Smooth muscle cell (in vitro differentiated cells): ENCODE measurements at regions not wholly inside any gene's neighbourhood (a gene's known extent, or its start where the extent isn't known, plus 50 kb on each side); places are given as distances from the start of the nearest gene placed in this dataset.

Source experiments
- DNase-seq: peaks from one replicate; lab custom pipeline; 2025; ENCODE audit not compliant: unreplicated experiment; lab: John Stamatoyannopoulos, UW
- H2AFZ ChIP-seq: fragments of 200-600 bp; sonication (generic); 2 replicates; pipeline ENCODE4 v1.6.0; 2016; ENCODE audit warnings: antibody characterized with exemption, low read depth, mild to moderate bottlenecking
- H3F3A ChIP-seq: fragments of 200-600 bp; sonication (generic); 2 replicates; pipeline ENCODE4 v1.6.0; 2017; ENCODE audit warnings: antibody characterized with exemption, low read depth
- H3K27ac ChIP-seq: fragments of 200-600 bp; sonication (generic); 2 replicates; pipeline ENCODE4 v1.5.1; 2016; ENCODE audit warnings: low read depth, mild to moderate bottlenecking
- H3K27me3 ChIP-seq: fragments of 200-600 bp; sonication (generic); 2 replicates; pipeline ENCODE4 v1.6.1; 2016; ENCODE audit warnings: low read depth, mild to moderate bottlenecking
- H3K36me3 ChIP-seq: fragments of 200-600 bp; sonication (generic); 2 replicates; pipeline ENCODE4 v1.5.1; 2016; ENCODE audit warnings: low read depth
- H3K4me1 ChIP-seq: fragments of 200-600 bp; sonication (generic); 2 replicates; pipeline ENCODE4 v1.5.1; 2016; ENCODE audit warnings: low read depth
- H3K4me2 ChIP-seq: fragments of 200-600 bp; sonication (generic); 2 replicates; pipeline ENCODE4 v1.6.0; 2016; ENCODE audit warnings: mild to moderate bottlenecking
- H3K4me3 ChIP-seq: fragments of 200-600 bp; sonication (generic); 2 replicates; pipeline ENCODE4 v1.5.1; 2016; ENCODE audit warnings: mild to moderate bottlenecking
- H3K79me2 ChIP-seq: fragments of 200-600 bp; sonication (generic); 2 replicates; pipeline ENCODE4 v1.6.0; 2016; ENCODE audit warnings: low read depth, mild to moderate bottlenecking
- H3K9ac ChIP-seq: fragments of 200-600 bp; sonication (generic); 2 replicates; pipeline ENCODE4 v1.6.0; 2016; ENCODE audit warnings: low read depth
- H3K9me3 ChIP-seq: fragments of 200-600 bp; sonication (generic); replicated peaks from 2 replicates; pipeline ENCODE4 v1.5.1; 2016; ENCODE audit warnings: low read depth
- H4K20me1 ChIP-seq: fragments of 200-600 bp; sonication (generic); 2 replicates; pipeline ENCODE4 v1.6.0; 2016; ENCODE audit warnings: low read depth
- CTCF ChIP-seq: fragments of 200-600 bp; sonication (generic); IDR thresholded peaks from 2 replicates; pipeline ENCODE4 v1.5.1; 2017; ENCODE audit warnings: borderline replicate concordance, mild to moderate bottlenecking, antibody characterized with exemption; ENCODE audit not compliant: insufficient read depth, poor library complexity, severe bottlenecking
- WGBS: methylation state at CpG from one replicate; pipeline ENCODE4 v1.1.7; 2016; ENCODE audit warnings: low lambda C conversion rate; 5-methylcytosine and 5-hydroxymethylcytosine counted together

GRCh38 chr2:22198381-22199283 lies 1074.9 kb downstream of the TDRD15 start:
- no peak for DNase-seq
- Histone ChIP-seq H3K27ac (no peak overlapping the region), H3K9ac (no peak overlapping the region), H3K27me3 (no peaks in the 10 kb centered on the region), H3K36me3 (no peaks in the 10 kb centered on the region), H3K4me3 (no peak overlapping the region), H3K4me1 (no peaks in the 10 kb centered on the region), H3K4me2 (no peak overlapping the region), H3F3A (no peaks in the 10 kb centered on the region), H4K20me1 (no peaks in the 10 kb centered on the region), H3K9me3 (no peaks in the 10 kb centered on the region), H3K79me2 (no peaks in the 10 kb centered on the region), H2AFZ (no peak overlapping the region)
- no peak for TF ChIP-seq CTCF
- 71% methylated on average over 9 of the region's 9 CpGs for WGBS

GRCh38 chr2:22199994-22200393 lies 1076.2 kb downstream of the TDRD15 start:
- TF ChIP-seq CTCF = no peak
- H3K27ac ChIP-seq = no peak overlapping the region

GRCh38 chr2:22209545-22209944 lies 1085.8 kb downstream of the TDRD15 start:
- no peak overlapping the region for H2AFZ ChIP-seq
- H3K4me2 ChIP-seq = no peak overlapping the region
- H3K79me2 ChIP-seq = no peaks in the 10 kb centered on the region
- H3F3A ChIP-seq = no peaks in the 10 kb centered on the region
- no peaks in the 10 kb centered on the region for H3K36me3 ChIP-seq
- H3K4me1 ChIP-seq = no peaks in the 10 kb centered on the region
- H3K9me3 ChIP-seq = no peaks in the 10 kb centered on the region
- H4K20me1 ChIP-seq = no peaks in the 10 kb centered on the region
- no peaks in the 10 kb centered on the region for H3K27me3 ChIP-seq
- H3K4me3 ChIP-seq = no peak overlapping the region
- TF ChIP-seq CTCF = no peak
- no peak overlapping the region for H3K9ac ChIP-seq
- DNase-seq = no peak
- no peak overlapping the region for H3K27ac ChIP-seq
- 96% methylated on average over 3 of the region's 3 CpGs for WGBS

More at GRCh38 chr2:22199994-22200393, 1076.2 kb downstream of the TDRD15 start:
- Histone ChIP-seq H4K20me1 (no peaks in the 10 kb centered on the region), H2AFZ (no peak overlapping the region), H3K4me3 (no peak overlapping the region), H3K9me3 (no peaks in the 10 kb centered on the region), H3K36me3 (no peaks in the 10 kb centered on the region), H3K4me2 (no peak overlapping the region), H3F3A (no peaks in the 10 kb centered on the region), H3K4me1 (no peaks in the 10 kb centered on the region), H3K9ac (no peak overlapping the region), H3K27me3 (no peaks in the 10 kb centered on the region), H3K79me2 (no peaks in the 10 kb centered on the region)
- no peak for DNase-seq

- H3K36me3 ChIP-seq = no peaks in the 10 kb centered on the region
- H3K27ac ChIP-seq = no peak overlapping the region
- H3F3A ChIP-seq = no peaks in the 10 kb centered on the region
- H3K4me3 ChIP-seq = no peak overlapping the region
- H3K79me2 ChIP-seq = no peaks in the 10 kb centered on the region
- no peak overlapping the region for H3K4me2 ChIP-seq
- no peaks in the 10 kb centered on the region for H3K27me3 ChIP-seq
- H3K4me1 ChIP-seq = no peaks in the 10 kb centered on the region
- H3K9ac ChIP-seq = no peak overlapping the region
- no peaks in the 10 kb centered on the region for H4K20me1 ChIP-seq
- H2AFZ ChIP-seq = no peak overlapping the region
- no peaks in the 10 kb centered on the region for H3K9me3 ChIP-seq
- DNase-seq = no peak
- no peak for TF ChIP-seq CTCF
- 82% methylated on average over 2 of the region's 2 CpGs for WGBS
Measured at GRCh38 chr2:22213237-22213636, 1089.5 kb downstream of the TDRD15 start.
